ENCODE measurements at regions not wholly inside any gene's neighbourhood (a gene's known extent, or its start where the extent isn't known, plus 50 kb on each side); places are given as distances from the start of the nearest gene placed in this dataset.

GRCh38 chr5:67371924-67372323, 175.3 kb upstream of the CD180 start:
- H3K36me3 ChIP-seq (ENCODE audit: control insufficient read depth in 2 of 2, insufficient read depth in 2 of 2, low read length in 2 of 2) = no peaks in the 10 kb centered on the region
- no peaks in the 10 kb centered on the region for H3K27me3 ChIP-seq (ENCODE audit: control insufficient read depth in 1 of 2, insufficient read depth in 2 of 2, low read length in 2 of 2)
- H3K9ac ChIP-seq (ENCODE audit: low read length in 2 of 2) = no peak overlapping the region
- H3K4me3 ChIP-seq (ENCODE audit: low read length in 2 of 2) = no peak overlapping the region
- no peaks in the 10 kb centered on the region for H3K4me1 ChIP-seq (ENCODE audit: control insufficient read depth, insufficient read depth, low read length)
- H3K9me3 ChIP-seq (ENCODE audit: control insufficient read depth in 2 of 2, low read length in 2 of 2) = no peaks in the 10 kb centered on the region
- H3K27ac ChIP-seq (ENCODE audit: low read length) = no peak overlapping the region

- H3K36me3 ChIP-seq (ENCODE audit: control insufficient read depth in 2 of 2, insufficient read depth in 2 of 2, low read length in 2 of 2) = no peaks in the 10 kb centered on the region
- no peak overlapping the region for H3K4me3 ChIP-seq (ENCODE audit: low read length in 2 of 2)
- no peaks in the 10 kb centered on the region for H3K4me1 ChIP-seq (ENCODE audit: control insufficient read depth, insufficient read depth, low read length)
- no peak overlapping the region for H3K9ac ChIP-seq (ENCODE audit: low read length in 2 of 2)
- H3K9me3 ChIP-seq (ENCODE audit: control insufficient read depth in 2 of 2, low read length in 2 of 2) = no peaks in the 10 kb centered on the region
- no peak overlapping the region for H3K27ac ChIP-seq (ENCODE audit: low read length)
- H3K27me3 ChIP-seq (ENCODE audit: control insufficient read depth in 1 of 2, insufficient read depth in 2 of 2, low read length in 2 of 2) = no peaks in the 10 kb centered on the region
Observed at GRCh38 chr5:67366691-67367395, 170.2 kb upstream of the CD180 start.

GRCh38 chr5:67366276-67366675, 169.7 kb upstream of the CD180 start:
- Histone ChIP-seq H3K9me3 (ENCODE audit: control insufficient read depth in 2 of 2, low read length in 2 of 2) (no peaks in the 10 kb centered on the region), H3K27me3 (ENCODE audit: control insufficient read depth in 1 of 2, insufficient read depth in 2 of 2, low read length in 2 of 2) (no peaks in the 10 kb centered on the region), H3K27ac (ENCODE audit: low read length) (no peak overlapping the region), H3K36me3 (ENCODE audit: control insufficient read depth in 2 of 2, insufficient read depth in 2 of 2, low read length in 2 of 2) (no peaks in the 10 kb centered on the region), H3K4me3 (ENCODE audit: low read length in 2 of 2) (no peak overlapping the region), H3K9ac (ENCODE audit: low read length in 2 of 2) (no peak overlapping the region), H3K4me1 (ENCODE audit: control insufficient read depth, insufficient read depth, low read length) (no peaks in the 10 kb centered on the region)

- no peak overlapping the region for H3K27ac ChIP-seq (ENCODE audit: low read length)
Observed at GRCh38 chr5:67364381-67364970, 167.9 kb upstream of the CD180 start.

GRCh38 chr5:67363963-67364362, 167.4 kb upstream of the CD180 start:
- Histone ChIP-seq H3K4me1 (ENCODE audit: control insufficient read depth, insufficient read depth, low read length) (no peaks in the 10 kb centered on the region), H3K36me3 (ENCODE audit: control insufficient read depth in 2 of 2, insufficient read depth in 2 of 2, low read length in 2 of 2) (no peaks in the 10 kb centered on the region), H3K9me3 (ENCODE audit: control insufficient read depth in 2 of 2, low read length in 2 of 2) (no peaks in the 10 kb centered on the region), H3K9ac (ENCODE audit: low read length in 2 of 2) (no peak overlapping the region), H3K27ac (ENCODE audit: low read length) (no peak overlapping the region), H3K4me3 (ENCODE audit: low read length in 2 of 2) (no peak overlapping the region), H3K27me3 (ENCODE audit: control insufficient read depth in 1 of 2, insufficient read depth in 2 of 2, low read length in 2 of 2) (no peaks in the 10 kb centered on the region)

More at GRCh38 chr5:67364381-67364970, 167.9 kb upstream of the CD180 start:
- no peaks in the 10 kb centered on the region for H3K9me3 ChIP-seq (ENCODE audit: control insufficient read depth in 2 of 2, low read length in 2 of 2)
- no peaks in the 10 kb centered on the region for H3K36me3 ChIP-seq (ENCODE audit: control insufficient read depth in 2 of 2, insufficient read depth in 2 of 2, low read length in 2 of 2)
- H3K4me3 ChIP-seq (ENCODE audit: low read length in 2 of 2) = no peak overlapping the region
- no peak overlapping the region for H3K9ac ChIP-seq (ENCODE audit: low read length in 2 of 2)
- H3K4me1 ChIP-seq (ENCODE audit: control insufficient read depth, insufficient read depth, low read length) = no peaks in the 10 kb centered on the region
- no peaks in the 10 kb centered on the region for H3K27me3 ChIP-seq (ENCODE audit: control insufficient read depth in 1 of 2, insufficient read depth in 2 of 2, low read length in 2 of 2)

- Histone ChIP-seq H3K27ac (ENCODE audit: low read length) (no peak overlapping the region), H3K9ac (ENCODE audit: low read length in 2 of 2) (no peak overlapping the region), H3K4me3 (ENCODE audit: low read length in 2 of 2) (no peak overlapping the region), H3K9me3 (ENCODE audit: control insufficient read depth in 2 of 2, low read length in 2 of 2) (no peaks in the 10 kb centered on the region), H3K27me3 (ENCODE audit: control insufficient read depth in 1 of 2, insufficient read depth in 2 of 2, low read length in 2 of 2) (no peaks in the 10 kb centered on the region), H3K4me1 (ENCODE audit: control insufficient read depth, insufficient read depth, low read length) (no peaks in the 10 kb centered on the region), H3K36me3 (ENCODE audit: control insufficient read depth in 2 of 2, insufficient read depth in 2 of 2, low read length in 2 of 2) (no peaks in the 10 kb centered on the region)
Observed at GRCh38 chr5:67363180-67363709, 166.6 kb upstream of the CD180 start.

- Histone ChIP-seq H3K9ac (ENCODE audit: low read length in 2 of 2) (no peak overlapping the region), H3K4me3 (ENCODE audit: low read length in 2 of 2) (no peak overlapping the region), H3K9me3 (ENCODE audit: control insufficient read depth in 2 of 2, low read length in 2 of 2) (no peaks in the 10 kb centered on the region), H3K27ac (ENCODE audit: low read length) (no peak overlapping the region), H3K27me3 (ENCODE audit: control insufficient read depth in 1 of 2, insufficient read depth in 2 of 2, low read length in 2 of 2) (no peaks in the 10 kb centered on the region), H3K36me3 (ENCODE audit: control insufficient read depth in 2 of 2, insufficient read depth in 2 of 2, low read length in 2 of 2) (no peaks in the 10 kb centered on the region), H3K4me1 (ENCODE audit: control insufficient read depth, insufficient read depth, low read length) (no peaks in the 10 kb centered on the region)
Observed at GRCh38 chr5:67361932-67362729, 165.5 kb upstream of the CD180 start.

- Histone ChIP-seq H3K36me3 (ENCODE audit: control insufficient read depth in 2 of 2, insufficient read depth in 2 of 2, low read length in 2 of 2) (no peaks in the 10 kb centered on the region), H3K4me1 (ENCODE audit: control insufficient read depth, insufficient read depth, low read length) (no peaks in the 10 kb centered on the region), H3K9me3 (ENCODE audit: control insufficient read depth in 2 of 2, low read length in 2 of 2) (no peaks in the 10 kb centered on the region), H3K4me3 (ENCODE audit: low read length in 2 of 2) (no peak overlapping the region), H3K27me3 (ENCODE audit: control insufficient read depth in 1 of 2, insufficient read depth in 2 of 2, low read length in 2 of 2) (no peaks in the 10 kb centered on the region), H3K9ac (ENCODE audit: low read length in 2 of 2) (no peak overlapping the region), H3K27ac (ENCODE audit: low read length) (no peak overlapping the region)
Observed at GRCh38 chr5:67360047-67360446, 163.4 kb upstream of the CD180 start.

- no peak overlapping the region for H3K27ac ChIP-seq (ENCODE audit: low read length)
- H3K4me1 ChIP-seq (ENCODE audit: control insufficient read depth, insufficient read depth, low read length) = no peaks in the 10 kb centered on the region
- no peaks in the 10 kb centered on the region for H3K27me3 ChIP-seq (ENCODE audit: control insufficient read depth in 1 of 2, insufficient read depth in 2 of 2, low read length in 2 of 2)
- no peak overlapping the region for H3K4me3 ChIP-seq (ENCODE audit: low read length in 2 of 2)
- H3K9ac ChIP-seq (ENCODE audit: low read length in 2 of 2) = no peak overlapping the region
- no peaks in the 10 kb centered on the region for H3K36me3 ChIP-seq (ENCODE audit: control insufficient read depth in 2 of 2, insufficient read depth in 2 of 2, low read length in 2 of 2)
- no peaks in the 10 kb centered on the region for H3K9me3 ChIP-seq (ENCODE audit: control insufficient read depth in 2 of 2, low read length in 2 of 2)
Observed at GRCh38 chr5:67358186-67358585, 161.6 kb upstream of the CD180 start.

- Histone ChIP-seq H3K36me3 (ENCODE audit: control insufficient read depth in 2 of 2, insufficient read depth in 2 of 2, low read length in 2 of 2) (no peaks in the 10 kb centered on the region), H3K27ac (ENCODE audit: low read length) (no peak overlapping the region), H3K4me1 (ENCODE audit: control insufficient read depth, insufficient read depth, low read length) (no peaks in the 10 kb centered on the region), H3K27me3 (ENCODE audit: control insufficient read depth in 1 of 2, insufficient read depth in 2 of 2, low read length in 2 of 2) (no peaks in the 10 kb centered on the region), H3K9me3 (ENCODE audit: control insufficient read depth in 2 of 2, low read length in 2 of 2) (no peaks in the 10 kb centered on the region), H3K9ac (ENCODE audit: low read length in 2 of 2) (no peak overlapping the region), H3K4me3 (ENCODE audit: low read length in 2 of 2) (no peak overlapping the region)
Observed at GRCh38 chr5:67355120-67355713, 158.6 kb upstream of the CD180 start.

Measured in stomach smooth muscle (tissue), 2 donors.